MCF 10A (cell line): ENCODE measurements at regions not wholly inside any gene's neighbourhood (a gene's known extent, or its start where the extent isn't known, plus 50 kb on each side); places are given as distances from the start of the nearest gene placed in this dataset.
A peak's percentile ranks its signal among the peaks of the same experiment; 100 is the strongest.

Experiments used
- BruUV-seq: library from RNA; stranded (reverse); fragments of 400-500 nt; replicated peaks from 2 replicates; lab custom pipeline; 2021; lab: Mats Ljungman, UMichigan
- CTCF ChIA-PET: fragments of 300-600 bp; sonication (Branson Sonifier 250); formaldehyde crosslinking; extraction: SDS; loops from one replicate; lab custom pipeline; 2021; ENCODE audit warnings: antibody characterized with exemption, inconsistent platforms; lab: Yijun Ruan, JAX
- POLR2A ChIA-PET: fragments of 300-600, 350-650 bp; sonication (Branson Sonifier 250); formaldehyde crosslinking; extraction: SDS; loops from one replicate; lab custom pipeline; 2020; ENCODE audit warnings: antibody characterized with exemption, inconsistent platforms; lab: Yijun Ruan, JAX
- DNase-seq: peaks from one replicate; pipeline ENCODE4 v3.0.0-alpha.2; 2018; ENCODE audit not compliant: unreplicated experiment
- H3K27ac Mint-ChIP-seq: one replicate; pipeline ENCODE4 v1.8.0; 2022; ENCODE audit warnings: mild to moderate bottlenecking, low read depth, mixed read lengths; ENCODE audit not compliant: unreplicated experiment
- H3K27me3 Mint-ChIP-seq: one replicate; pipeline ENCODE4 v1.8.0; 2022; ENCODE audit warnings: mixed read lengths; ENCODE audit not compliant: insufficient read depth, unreplicated experiment
- H3K36me3 Mint-ChIP-seq: one replicate; pipeline ENCODE4 v1.8.0; 2022; ENCODE audit warnings: mild to moderate bottlenecking, moderate library complexity, mixed read lengths; ENCODE audit not compliant: insufficient read depth, unreplicated experiment
- H3K4me1 Mint-ChIP-seq: one replicate; pipeline ENCODE4 v1.8.0; 2022; ENCODE audit warnings: mixed read lengths; ENCODE audit not compliant: insufficient read depth, unreplicated experiment
- H3K4me3 Mint-ChIP-seq: one replicate; pipeline ENCODE4 v1.8.0; 2022; ENCODE audit warnings: mild to moderate bottlenecking, moderate library complexity, mixed read lengths; ENCODE audit not compliant: unreplicated experiment
- H3K9me3 Mint-ChIP-seq: one replicate; pipeline ENCODE4 v1.8.0; 2022; ENCODE audit warnings: mixed read lengths; ENCODE audit not compliant: unreplicated experiment
- CTCF ChIP-seq: fragments of 200-600 bp; IDR thresholded peaks from one replicate; pipeline ENCODE4 v1.8.0; 2022; ENCODE audit warnings: antibody characterized with exemption, mild to moderate bottlenecking; ENCODE audit not compliant: unreplicated experiment
- intact Hi-C: fragments of 100-400 bp; cut with micrococcal nuclease; formaldehyde crosslinking; loops from 2 replicates; pipeline ENCODE4 v1.14.1; 2022

DNA sequence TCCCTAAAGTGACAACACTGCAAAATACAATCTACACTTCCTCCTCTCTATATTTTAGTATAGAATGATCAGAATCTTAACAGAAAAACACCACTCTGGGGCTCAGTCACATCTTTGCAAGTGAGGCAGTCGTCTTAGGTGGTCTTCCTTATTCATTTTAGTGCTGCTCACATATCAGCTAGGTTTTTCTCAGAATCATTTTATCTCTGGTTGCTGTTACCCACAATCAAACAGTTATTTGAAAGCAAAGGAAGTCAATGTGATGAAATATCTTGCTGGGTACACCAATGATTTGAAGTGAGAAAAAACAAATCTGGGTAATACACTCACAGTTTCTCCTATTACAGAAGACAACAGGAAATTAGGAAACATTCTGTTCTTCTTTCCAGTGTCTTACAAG, 275.2 kb downstream of the DSEL start:
- Mint-ChIP-seq H3K36me3 (no peaks in the 10 kb centered on the region), H3K4me1 (peaks cover 12% of the 10 kb centered on the region), H3K27me3 (no peaks in the 10 kb centered on the region), H3K27ac (no peak overlapping the region), H3K4me3 (no peak overlapping the region), H3K9me3 (no peaks in the 10 kb centered on the region)
- no TSS peak for BruUV-seq
- POLR2A ChIA-PET: no interaction called here
- CTCF ChIA-PET: interaction anchor here (0.7 to 1.0 kb wide), 2 partner anchors 24 to 264 kb away, joined by 3 read pairs; no protein-coding TSS in a partner anchor
- no peak for TF ChIP-seq CTCF
- no peak for DNase-seq
- intact Hi-C loops: no loop called here

DNA sequence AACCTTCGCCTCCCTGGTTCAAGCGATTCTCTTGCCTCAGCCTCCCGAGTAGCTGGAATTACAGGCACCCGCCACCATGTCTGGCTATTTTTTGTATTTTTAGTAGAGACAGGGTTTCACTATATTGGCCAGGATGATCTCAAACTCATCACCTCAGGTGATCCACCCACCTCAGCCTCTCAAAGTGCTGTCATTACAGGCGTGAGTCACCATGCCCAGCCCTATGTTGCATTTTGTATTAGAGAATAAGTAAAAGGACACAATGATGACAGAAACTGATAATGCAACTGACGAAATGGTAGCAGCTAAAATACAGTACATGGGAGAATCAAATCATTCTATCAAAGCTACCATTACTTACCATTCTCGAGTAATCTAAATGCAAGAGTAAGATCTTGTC, 276.7 kb downstream of the DSEL start:
- intact Hi-C loops: no loop called here
- no peak for DNase-seq
- Mint-ChIP-seq H3K27ac (no peak overlapping the region), H3K4me1 (peaks cover 12% of the 10 kb centered on the region), H3K9me3 (no peaks in the 10 kb centered on the region), H3K36me3 (no peaks in the 10 kb centered on the region), H3K27me3 (no peaks in the 10 kb centered on the region), H3K4me3 (no peak overlapping the region)
- CTCF ChIA-PET: interaction anchor here (0.7 kb wide), 2 partner anchors 225 to 275 kb away, joined by 3 to 4 read pairs; no protein-coding TSS in a partner anchor
- no peak for TF ChIP-seq CTCF
- BruUV-seq: no TSS peak
- POLR2A ChIA-PET: no interaction called here

GRCh38 chr18:67232991-67233390, 283.5 kb downstream of the DSEL start:
- H3K36me3 Mint-ChIP-seq: no peaks in the 10 kb centered on the region
- H3K27me3 Mint-ChIP-seq: no peaks in the 10 kb centered on the region
- ChIA-PET CTCF (interaction anchor here (1.5 kb wide), 1 partner anchor 15 kb away, joined by 3 read pairs; no protein-coding TSS in a partner anchor), POLR2A (interaction anchor here (0.6 kb wide), 1 partner anchor 451 kb away, joined by 4 read pairs; no protein-coding TSS in a partner anchor)
- no peak for TF ChIP-seq CTCF
- peak; percentile 47 for DNase-seq
- H3K27ac Mint-ChIP-seq: no peak overlapping the region
- no peaks in the 10 kb centered on the region for H3K4me1 Mint-ChIP-seq
- H3K4me3 Mint-ChIP-seq: no peak overlapping the region
- no TSS peak for BruUV-seq
- intact Hi-C loops: no loop called here
- H3K9me3 Mint-ChIP-seq: no peaks in the 10 kb centered on the region

- BruUV-seq: no TSS peak
- Mint-ChIP-seq H3K27me3 (no peaks in the 10 kb centered on the region), H3K4me3 (no peak overlapping the region), H3K4me1 (no peaks in the 10 kb centered on the region), H3K36me3 (no peaks in the 10 kb centered on the region), H3K27ac (no peak overlapping the region), H3K9me3 (no peaks in the 10 kb centered on the region)
- POLR2A ChIA-PET: no interaction called here
- CTCF ChIA-PET: interaction anchor here (0.8 kb wide), 1 partner anchor 10 kb away, joined by 4 read pairs; no protein-coding TSS in a partner anchor
- peak; percentile 74 for DNase-seq
- intact Hi-C loops: no loop called here
- no peak for TF ChIP-seq CTCF
Measured at GRCh38 chr18:67232406-67232805, 284.1 kb downstream of the DSEL start.
